ENCODE measurements at regions not wholly inside any gene's neighbourhood (a gene's known extent, or its start where the extent isn't known, plus 50 kb on each side); places are given as distances from the start of the nearest gene placed in this dataset.

- TF ChIP-seq EZH2 (IDR thresholded peaks at IDR 0.05; ENCODE audit: insufficient read depth, poor library complexity, severe bottlenecking) (no peak), EZH2phosphoT487 (IDR thresholded peaks at IDR 0.05; ENCODE audit: insufficient read depth, low read depth) (no peak)
Observed at GRCh38 chr10:57593983-57594573, 673.6 kb downstream of the IPMK start.
